HL-60 (cell line): ENCODE measurements at regions not wholly inside any gene's neighbourhood (a gene's known extent, or its start where the extent isn't known, plus 50 kb on each side); places are given as distances from the start of the nearest gene placed in this dataset.

Experiments
- REST ChIP-seq: IDR thresholded peaks from 2 replicates; pipeline ENCODE4 v1.6.1; 2012; ENCODE audit warnings: low read depth; ENCODE audit not compliant: insufficient replicate concordance
- TF ChIP-seq, protein P1 (sequence below): IDR thresholded peaks from one replicate; pipeline ENCODE4 v1.5.1; 2011; ENCODE audit warnings: low read length, control low read depth, inconsistent platforms; ENCODE audit not compliant: insufficient read depth

DNA sequence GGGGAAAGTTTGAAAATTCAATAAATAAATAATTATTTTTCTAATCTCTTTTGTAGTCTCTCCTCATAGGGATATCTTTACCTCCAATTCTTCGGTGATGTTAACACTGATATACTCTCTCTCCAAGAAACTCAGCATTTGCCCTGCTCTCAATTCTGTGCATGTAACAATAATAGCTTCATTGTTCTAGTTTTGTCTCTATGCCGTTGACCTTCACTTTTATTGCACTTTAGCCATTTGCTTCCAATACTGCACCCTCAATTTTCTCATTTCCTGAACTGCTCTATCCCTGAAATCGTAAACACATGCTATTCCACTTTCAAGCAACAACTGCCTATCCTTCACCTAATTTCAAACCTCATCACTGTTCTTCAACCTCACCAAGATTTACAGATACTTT, 645.0 kb downstream of the C12orf50 start:
- TF ChIP-seq, protein P1, sequence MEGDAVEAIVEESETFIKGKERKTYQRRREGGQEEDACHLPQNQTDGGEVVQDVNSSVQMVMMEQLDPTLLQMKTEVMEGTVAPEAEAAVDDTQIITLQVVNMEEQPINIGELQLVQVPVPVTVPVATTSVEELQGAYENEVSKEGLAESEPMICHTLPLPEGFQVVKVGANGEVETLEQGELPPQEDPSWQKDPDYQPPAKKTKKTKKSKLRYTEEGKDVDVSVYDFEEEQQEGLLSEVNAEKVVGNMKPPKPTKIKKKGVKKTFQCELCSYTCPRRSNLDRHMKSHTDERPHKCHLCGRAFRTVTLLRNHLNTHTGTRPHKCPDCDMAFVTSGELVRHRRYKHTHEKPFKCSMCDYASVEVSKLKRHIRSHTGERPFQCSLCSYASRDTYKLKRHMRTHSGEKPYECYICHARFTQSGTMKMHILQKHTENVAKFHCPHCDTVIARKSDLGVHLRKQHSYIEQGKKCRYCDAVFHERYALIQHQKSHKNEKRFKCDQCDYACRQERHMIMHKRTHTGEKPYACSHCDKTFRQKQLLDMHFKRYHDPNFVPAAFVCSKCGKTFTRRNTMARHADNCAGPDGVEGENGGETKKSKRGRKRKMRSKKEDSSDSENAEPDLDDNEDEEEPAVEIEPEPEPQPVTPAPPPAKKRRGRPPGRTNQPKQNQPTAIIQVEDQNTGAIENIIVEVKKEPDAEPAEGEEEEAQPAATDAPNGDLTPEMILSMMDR = no peak
- TF ChIP-seq REST = no peak
